OCI-LY7 (cell line): ENCODE measurements at regions not wholly inside any gene's neighbourhood (a gene's known extent, or its start where the extent isn't known, plus 50 kb on each side); places are given as distances from the start of the nearest gene placed in this dataset.

Experiments used
- BruUV-seq: library from RNA; stranded (reverse); fragments of 400-500 nt; replicated peaks from 2 replicates; lab custom pipeline; 2021; lab: Mats Ljungman, UMichigan
- CTCF ChIA-PET: fragments of 300-600 bp; sonication (Branson Sonifier 250); formaldehyde crosslinking; loops from one replicate; lab custom pipeline; 2022; ENCODE audit warnings: antibody characterized with exemption; ENCODE audit not compliant: unreplicated experiment; lab: Charles Lee
- POLR2A ChIA-PET: fragments of 300-600 bp; sonication (Branson Sonifier 250); formaldehyde crosslinking; loops from one replicate; lab custom pipeline; 2022; ENCODE audit warnings: antibody characterized with exemption; lab: Charles Lee
- DNase-seq: peaks from one replicate; pipeline ENCODE4 v3.0.0-alpha.2; 2015; ENCODE audit warnings: low spot score
- H2AFZ ChIP-seq: fragments of 200-600 bp; sonication (generic), shearing (Covaris generic); 2 replicates; pipeline ENCODE4 v1.6.1; 2014; ENCODE audit warnings: mild to moderate bottlenecking, antibody characterized with exemption, low read length, moderate library complexity
- H3K27ac ChIP-seq: fragments of 200-600 bp; sonication (generic); 2 replicates; pipeline ENCODE4 v1.5.1; 2014; ENCODE audit warnings: mixed run types, low read depth, mild to moderate bottlenecking, moderate library complexity, low read length, inconsistent platforms; ENCODE audit not compliant: poor library complexity, severe bottlenecking
- H3K36me3 ChIP-seq: fragments of 200-600 bp; sonication (generic); 2 replicates; pipeline ENCODE4 v1.6.1; 2014; ENCODE audit warnings: mild to moderate bottlenecking, antibody characterized with exemption, low read length, moderate library complexity, mixed read lengths; ENCODE audit not compliant: insufficient read depth
- H3K4me1 ChIP-seq: fragments of 200-600 bp; sonication (generic); 2 replicates; pipeline ENCODE4 v1.5.1; 2014; ENCODE audit warnings: mild to moderate bottlenecking, low read length; ENCODE audit not compliant: insufficient read depth, poor library complexity, severe bottlenecking
- H3K4me2 ChIP-seq: fragments of 200-600 bp; sonication (generic); 2 replicates; pipeline ENCODE4 v1.6.1; 2014; ENCODE audit warnings: mild to moderate bottlenecking, low read length
- H3K4me3 ChIP-seq: fragments of 200-600 bp; sonication (generic); 2 replicates; pipeline ENCODE4 v1.5.1; 2014; ENCODE audit warnings: mild to moderate bottlenecking, low read depth, low read length; ENCODE audit not compliant: poor library complexity, severe bottlenecking
- H3K79me2 ChIP-seq: fragments of 200-600 bp; sonication (generic); 2 replicates; pipeline ENCODE4 v1.6.1; 2016; ENCODE audit warnings: low read depth, mild to moderate bottlenecking, low read length, moderate library complexity, mixed read lengths; ENCODE audit not compliant: insufficient read depth
- H3K9me2 ChIP-seq: fragments of 200-600 bp; sonication (generic); 2 replicates; pipeline ENCODE4 v1.6.1; 2016; ENCODE audit warnings: mild to moderate bottlenecking, low read length, mixed read lengths; ENCODE audit not compliant: insufficient read depth
- H3K9me3 ChIP-seq: fragments of 200-600 bp; sonication (generic); 2 replicates; pipeline ENCODE4 v1.6.1; 2014; ENCODE audit warnings: mild to moderate bottlenecking, mixed run types, low read length, mixed read lengths
- H4K20me1 ChIP-seq: fragments of 200-600 bp; sonication (generic); 2 replicates; pipeline ENCODE4 v1.6.1; 2014; ENCODE audit warnings: mild to moderate bottlenecking, antibody characterized with exemption, low read length, moderate library complexity, mixed read lengths; ENCODE audit not compliant: insufficient read depth
- CTCF ChIP-seq: fragments of 200-600 bp; sonication (generic); conservative IDR thresholded peaks from 2 replicates; pipeline ENCODE4 v1.5.1; 2014; ENCODE audit warnings: mild to moderate bottlenecking, antibody characterized with exemption, low read length, moderate library complexity, mixed read lengths
- EZH2phosphoT487 ChIP-seq: fragments of 200-600 bp; sonication (generic); IDR thresholded peaks from 2 replicates; pipeline ENCODE4 v1.6.1; 2018; ENCODE audit warnings: low read depth, borderline replicate concordance, mild to moderate bottlenecking, mixed run types, antibody characterized with exemption, low read length, moderate library complexity, mixed read lengths
- intact Hi-C: fragments of 100-400 bp; cut with micrococcal nuclease; formaldehyde crosslinking; loops from one replicate; pipeline ENCODE4 v1.10.0; 2022; ENCODE audit not compliant: unreplicated experiment

GRCh38 chr14:97538749-97539410 is 741.7 kb downstream of the VRK1 start:
- DNase-seq: no peak
- Histone ChIP-seq H3K27ac (no peak overlapping the region), H3K9me3 (no peaks in the 10 kb centered on the region), H3K36me3 (no peaks in the 10 kb centered on the region), H4K20me1 (no peaks in the 10 kb centered on the region), H3K4me2 (no peak overlapping the region), H3K9me2 (no peaks in the 10 kb centered on the region), H3K4me3 (no peak overlapping the region), H3K79me2 (no peaks in the 10 kb centered on the region), H3K4me1 (no peaks in the 10 kb centered on the region), H2AFZ (no peak overlapping the region)
- intact Hi-C loops: no loop called here
- POLR2A ChIA-PET: interaction anchor here (0.6 kb wide), 1 partner anchor 559 kb away, joined by 3 read pairs; no protein-coding TSS in a partner anchor
- no peak for TF ChIP-seq CTCF
- TF ChIP-seq EZH2phosphoT487: no peak
- CTCF ChIA-PET: no interaction called here
- no TSS peak for BruUV-seq

DNA sequence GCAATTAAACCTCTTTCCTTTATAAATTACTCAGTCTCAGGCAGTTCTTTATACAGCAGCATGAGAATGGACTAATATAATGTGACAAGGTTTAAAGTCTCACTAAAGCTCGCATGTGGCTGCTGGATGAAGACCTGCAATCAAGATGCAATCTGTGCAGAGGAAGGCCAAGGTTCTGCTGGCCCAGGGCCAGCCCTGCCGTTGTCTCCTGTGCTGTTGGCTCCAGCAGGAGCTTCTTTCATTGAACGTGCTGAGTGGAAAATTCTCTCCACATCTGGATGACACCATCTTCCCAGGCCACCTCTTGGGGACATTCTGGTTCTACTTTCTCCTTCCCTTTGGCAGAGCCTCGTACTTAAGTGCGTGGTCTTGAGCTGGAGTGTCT is 742.2 kb downstream of the VRK1 start:
- no TSS peak for BruUV-seq
- intact Hi-C loops: no loop called here
- ChIA-PET POLR2A (interaction anchor here (0.6 kb wide), 1 partner anchor 559 kb away, joined by 3 read pairs; no protein-coding TSS in a partner anchor), CTCF (no interaction called here)
- H4K20me1 ChIP-seq: no peaks in the 10 kb centered on the region
- H3K4me2 ChIP-seq: no peak overlapping the region
- H2AFZ ChIP-seq: no peak overlapping the region
- no peak overlapping the region for H3K27ac ChIP-seq
- H3K4me3 ChIP-seq: no peak overlapping the region
- H3K79me2 ChIP-seq: no peaks in the 10 kb centered on the region
- TF ChIP-seq EZH2phosphoT487: no peak
- no peak for TF ChIP-seq CTCF
- no peaks in the 10 kb centered on the region for H3K4me1 ChIP-seq
- H3K9me2 ChIP-seq: no peaks in the 10 kb centered on the region
- DNase-seq: no peak
- no peaks in the 10 kb centered on the region for H3K36me3 ChIP-seq
- no peaks in the 10 kb centered on the region for H3K9me3 ChIP-seq

DNA sequence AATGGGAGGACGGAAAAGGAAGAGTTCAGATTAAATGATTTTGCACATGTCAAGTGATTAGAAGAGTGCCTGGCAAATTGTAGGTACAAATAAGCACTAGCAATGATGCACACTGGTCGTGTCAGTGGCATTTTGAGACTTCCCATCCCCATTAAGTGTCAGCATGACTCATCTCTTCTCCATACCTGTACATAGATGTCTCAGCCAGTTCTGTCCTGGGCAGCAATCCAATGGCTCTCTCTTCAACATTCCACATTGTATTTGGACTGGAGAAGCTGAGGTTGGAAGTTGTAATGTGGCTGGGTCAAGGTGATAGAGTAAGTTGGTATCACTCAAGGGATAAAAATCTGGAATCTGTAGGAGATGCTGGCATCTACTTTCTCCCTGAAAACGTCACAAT is 742.7 kb downstream of the VRK1 start:
- Histone ChIP-seq H3K36me3 (no peaks in the 10 kb centered on the region), H4K20me1 (no peaks in the 10 kb centered on the region), H3K27ac (no peak overlapping the region), H3K4me2 (no peak overlapping the region), H3K9me3 (no peaks in the 10 kb centered on the region), H3K4me1 (no peaks in the 10 kb centered on the region), H3K79me2 (no peaks in the 10 kb centered on the region), H2AFZ (no peak overlapping the region), H3K4me3 (no peak overlapping the region), H3K9me2 (no peaks in the 10 kb centered on the region)
- no peak for DNase-seq
- no TSS peak for BruUV-seq
- CTCF ChIA-PET: no interaction called here
- TF ChIP-seq EZH2phosphoT487 (no peak), CTCF (no peak)
- POLR2A ChIA-PET: no interaction called here
- intact Hi-C loops: no loop called here
